Neural cell (in vitro differentiated cells): ENCODE measurements at regions not wholly inside any gene's neighbourhood (a gene's known extent, or its start where the extent isn't known, plus 50 kb on each side); places are given as distances from the start of the nearest gene placed in this dataset.

Source experiments
- H2AFZ ChIP-seq: fragments of 200-600, 300-800 bp; sonication (generic), shearing (Covaris generic); 2 replicates; pipeline ENCODE4 v1.6.0; 2014; ENCODE audit warnings: low read depth, mild to moderate bottlenecking, antibody characterized with exemption, low read length, moderate library complexity
- H3F3A ChIP-seq: fragments of 200-600 bp; shearing (Covaris generic); 2 replicates; pipeline ENCODE4 v1.6.1; 2016; ENCODE audit warnings: mild to moderate bottlenecking, moderate library complexity, mixed read lengths, antibody characterized with exemption, low read length; ENCODE audit not compliant: insufficient read depth, poor library complexity, severe bottlenecking
- H3K27ac ChIP-seq: fragments of 200-600, 300-800 bp; sonication (generic), shearing (Covaris generic); 2 replicates; pipeline ENCODE4 v1.5.1; 2014; ENCODE audit warnings: mild to moderate bottlenecking, low read length, moderate library complexity
- H3K27me3 ChIP-seq: fragments of 300-800, 200-600 bp; sonication (generic), shearing (Covaris generic); 2 replicates; pipeline ENCODE4 v1.6.0; 2014; ENCODE audit warnings: mild to moderate bottlenecking, low read depth, low read length, moderate library complexity; ENCODE audit not compliant: insufficient read depth
- H3K36me3 ChIP-seq: fragments of 300-800, 200-600 bp; sonication (generic), shearing (Covaris generic); 2 replicates; pipeline ENCODE4 v1.5.1; 2014; ENCODE audit warnings: mild to moderate bottlenecking, antibody characterized with exemption, low read length, moderate library complexity; ENCODE audit not compliant: insufficient read depth
- H3K4me2 ChIP-seq: fragments of 300-800, 200-600 bp; sonication (generic), shearing (Covaris generic); 2 replicates; pipeline ENCODE4 v1.6.0; 2014; ENCODE audit warnings: mild to moderate bottlenecking, low read length
- H3K4me3 ChIP-seq: fragments of 300-800, 200-600 bp; sonication (generic), shearing (Covaris generic); 2 replicates; pipeline ENCODE4 v1.5.1; 2014; ENCODE audit warnings: mild to moderate bottlenecking, low read length, moderate library complexity
- H3K79me2 ChIP-seq: fragments of 200-600 bp; shearing (Covaris generic); replicated peaks from 2 replicates; pipeline ENCODE4 v1.6.0; 2014; ENCODE audit warnings: mild to moderate bottlenecking, low read length, moderate library complexity; ENCODE audit not compliant: insufficient read depth
- H3K9ac ChIP-seq: fragments of 300-800, 200-600 bp; sonication (generic), shearing (Covaris generic); 2 replicates; pipeline ENCODE4 v1.6.1; 2016; ENCODE audit warnings: mild to moderate bottlenecking, low read length, mixed read lengths
- H3K9me2 ChIP-seq: fragments of 200-600 bp; shearing (Covaris generic); 2 replicates; pipeline ENCODE4 v1.6.1; 2016; ENCODE audit warnings: mild to moderate bottlenecking, low read length, mixed read lengths; ENCODE audit not compliant: insufficient read depth
- H3K9me3 ChIP-seq: fragments of 200-600, 300-800 bp; sonication (generic), shearing (Covaris generic); 2 replicates; pipeline ENCODE4 v1.6.1; 2016; ENCODE audit warnings: mild to moderate bottlenecking, mixed run types, low read length, moderate library complexity, mixed read lengths
- H4K20me1 ChIP-seq: fragments of 200-600 bp; shearing (Covaris generic); 2 replicates; pipeline ENCODE4 v1.6.1; 2016; ENCODE audit warnings: mild to moderate bottlenecking, mixed run types; ENCODE audit not compliant: insufficient read depth
- CTCF ChIP-seq: fragments of 450-650 bp; IDR thresholded peaks from 2 replicates; pipeline ENCODE4 v1.5.1; 2014; ENCODE audit warnings: antibody characterized with exemption, mild to moderate bottlenecking, moderate library complexity; ENCODE audit not compliant: poor library complexity, severe bottlenecking
- EP300 ChIP-seq: fragments of 450-650 bp; conservative IDR thresholded peaks from 2 replicates; pipeline ENCODE4 v1.6.1; 2014; ENCODE audit warnings: antibody characterized with exemption, mild to moderate bottlenecking, moderate library complexity; ENCODE audit not compliant: poor library complexity, severe bottlenecking
- EZH2 ChIP-seq: fragments of 200-600, 300-800 bp; shearing (Covaris generic), sonication (generic); IDR thresholded peaks from 2 replicates; pipeline ENCODE4 v1.6.1; 2014; ENCODE audit warnings: antibody characterized with exemption, low read length, borderline replicate concordance, mild to moderate bottlenecking; ENCODE audit not compliant: insufficient read depth, poor library complexity, severe bottlenecking
- MXI1 ChIP-seq: fragments of 450-650 bp; conservative IDR thresholded peaks from 2 replicates; pipeline ENCODE4 v1.6.1; 2014; ENCODE audit warnings: antibody characterized with exemption, mild to moderate bottlenecking; ENCODE audit not compliant: poor library complexity, severe bottlenecking
- POLR2AphosphoS5 ChIP-seq: IDR thresholded peaks from 2 replicates; pipeline ENCODE4 v1.6.1; 2012
- RAD21 ChIP-seq: fragments of 450-650 bp; conservative IDR thresholded peaks from 2 replicates; pipeline ENCODE4 v1.6.1; 2014; ENCODE audit warnings: antibody characterized with exemption, mild to moderate bottlenecking, moderate library complexity
- REST ChIP-seq: IDR thresholded peaks from 2 replicates; pipeline ENCODE4 v1.6.1; 2012; ENCODE audit warnings: borderline replicate concordance
- SMC3 ChIP-seq: fragments of 450-650 bp; conservative IDR thresholded peaks from 2 replicates; pipeline ENCODE4 v1.6.1; 2014; ENCODE audit warnings: antibody characterized with exemption, mild to moderate bottlenecking, moderate library complexity; ENCODE audit not compliant: poor library complexity
- TAF1 ChIP-seq: IDR thresholded peaks from 2 replicates; pipeline ENCODE4 v1.6.1; 2012; ENCODE audit warnings: low read depth

DNA sequence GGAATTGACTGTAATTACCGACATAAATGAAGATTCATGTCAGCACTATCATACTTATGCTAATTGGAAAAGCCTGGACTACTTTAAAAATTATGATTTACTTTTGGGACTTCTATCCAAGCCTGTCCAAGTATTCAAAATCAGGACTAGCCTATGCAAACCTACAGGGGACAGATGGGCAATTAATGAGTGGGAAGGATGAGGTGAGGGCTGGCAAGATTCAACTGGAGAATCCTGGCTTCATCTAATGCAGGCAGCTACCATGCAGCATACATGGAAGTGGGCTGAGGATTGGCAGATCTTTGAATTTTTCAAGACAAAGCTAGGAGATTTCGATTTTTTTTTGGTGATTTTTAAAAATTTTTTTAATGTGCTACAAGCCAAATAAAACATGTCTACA, 532.6 kb downstream of the CSNK1G3 start:
- H2AFZ ChIP-seq, result no peak overlapping the region
- no peaks in the 10 kb centered on the region for H3K79me2 ChIP-seq
- TF ChIP-seq REST, result no peak
- no peak for TF ChIP-seq CTCF
- no peak for TF ChIP-seq EP300
- TF ChIP-seq TAF1, result no peak
- TF ChIP-seq RAD21, result no peak
- TF ChIP-seq MXI1, result no peak
- no peak for TF ChIP-seq SMC3
- TF ChIP-seq EZH2, result no peak
- TF ChIP-seq POLR2AphosphoS5, result no peak
- H3K4me3 ChIP-seq, result no peak overlapping the region
- no peaks in the 10 kb centered on the region for H3K9me3 ChIP-seq
- H4K20me1 ChIP-seq, result no peaks in the 10 kb centered on the region
- H3K4me2 ChIP-seq, result no peak overlapping the region
- no peaks in the 10 kb centered on the region for H3K27me3 ChIP-seq
- no peaks in the 10 kb centered on the region for H3K9me2 ChIP-seq
- no peak overlapping the region for H3K27ac ChIP-seq
- H3K9ac ChIP-seq, result no peak overlapping the region
- H3F3A ChIP-seq, result no peaks in the 10 kb centered on the region
- H3K36me3 ChIP-seq, result no peaks in the 10 kb centered on the region

DNA sequence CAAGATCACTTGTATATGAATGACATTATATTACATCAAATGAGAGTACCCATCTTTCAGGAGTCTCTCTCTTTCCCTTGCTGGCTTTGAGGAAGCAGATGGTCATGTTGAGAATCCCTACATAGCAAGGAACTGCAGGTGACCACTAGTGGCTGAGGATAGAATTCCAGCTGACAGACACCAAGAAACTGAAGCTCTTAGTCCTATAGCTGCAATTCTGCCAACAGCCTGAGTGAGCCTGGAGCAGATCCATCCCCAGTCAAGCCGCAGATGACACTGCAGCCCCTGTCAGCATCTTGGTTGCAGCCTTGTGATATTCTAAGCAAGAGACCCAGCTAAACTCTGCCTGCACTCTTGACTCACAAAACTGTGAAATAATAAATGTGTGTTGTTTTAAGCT, 531.5 kb downstream of the CSNK1G3 start:
- Histone ChIP-seq H3F3A (no peaks in the 10 kb centered on the region), H3K4me3 (no peak overlapping the region), H3K9ac (no peak overlapping the region), H3K9me3 (no peaks in the 10 kb centered on the region), H3K27me3 (no peaks in the 10 kb centered on the region), H4K20me1 (no peaks in the 10 kb centered on the region), H3K9me2 (no peaks in the 10 kb centered on the region), H3K36me3 (no peaks in the 10 kb centered on the region), H3K27ac (no peak overlapping the region), H3K79me2 (no peaks in the 10 kb centered on the region), H3K4me2 (no peak overlapping the region), H2AFZ (no peak overlapping the region)
- TF ChIP-seq SMC3 (no peak), CTCF (no peak), POLR2AphosphoS5 (no peak), EP300 (no peak), RAD21 (no peak)
